IMR-90 (cell line): ENCODE measurements at regions not wholly inside any gene's neighbourhood (a gene's known extent, or its start where the extent isn't known, plus 50 kb on each side); places are given as distances from the start of the nearest gene placed in this dataset.

Source experiments
- ATAC-seq: fragments of 200-7000 bp; cut with Tn5 transposase; 2 replicates; pipeline ENCODE4 v1.9.1; 2020; ENCODE audit warnings: low read depth, mild to moderate bottlenecking, moderate library complexity
- BruUV-seq: library from RNA; stranded (reverse); fragments of 400-500 nt; replicated peaks from 2 replicates; lab custom pipeline; 2021; lab: Mats Ljungman, UMichigan
- CTCF ChIA-PET: fragments of 300-600 bp; formaldehyde crosslinking; extraction: SDS; loops from one replicate; lab custom pipeline; 2021; ENCODE audit warnings: antibody characterized with exemption; lab: Yijun Ruan, JAX
- POLR2A ChIA-PET: fragments of 300-600 bp; sonication (Branson Sonifier 250); formaldehyde crosslinking; loops from one replicate; lab custom pipeline; 2022; ENCODE audit warnings: antibody characterized with exemption; ENCODE audit not compliant: unreplicated experiment; lab: Charles Lee
- DNase-seq: peaks from one replicate; pipeline ENCODE4 v3.0.0; 2013
- H2AFZ ChIP-seq: replicated peaks from 2 replicates; pipeline ENCODE3; 2013; ENCODE audit warnings: low read length, mild to moderate bottlenecking; ENCODE audit not compliant: poor library complexity
- H2AK5ac ChIP-seq: 2 replicates; pipeline ENCODE4 v1.6.1; 2013; ENCODE audit warnings: low read depth, low read length, inconsistent platforms
- H2AK9ac ChIP-seq: replicated peaks from 2 replicates; pipeline ENCODE3; 2013; ENCODE audit warnings: mild to moderate bottlenecking, low read depth, low read length, moderate library complexity; ENCODE audit not compliant: poor library complexity
- H2BK120ac ChIP-seq: 2 replicates; pipeline ENCODE4 v1.6.1; 2013; ENCODE audit warnings: low read depth, low read length, inconsistent platforms
- H2BK15ac ChIP-seq: 3 replicates; pipeline ENCODE4 v1.6.1; 2013; ENCODE audit warnings: low read depth, low read length, inconsistent platforms
- H2BK20ac ChIP-seq: 2 replicates; pipeline ENCODE4 v1.6.1; 2013; ENCODE audit warnings: low read depth, mild to moderate bottlenecking, inconsistent platforms, low read length, moderate library complexity
- H2BK5ac ChIP-seq: 2 replicates; pipeline ENCODE4 v1.6.1; 2013; ENCODE audit warnings: mild to moderate bottlenecking, low read depth, low read length, inconsistent platforms; ENCODE audit not compliant: poor library complexity, severe bottlenecking
- H3K14ac ChIP-seq: replicated peaks from 2 replicates; pipeline ENCODE4 v1.6.1; 2013; ENCODE audit warnings: low read depth, low read length, inconsistent platforms
- H3K18ac ChIP-seq: 2 replicates; pipeline ENCODE4 v1.6.1; 2013; ENCODE audit warnings: low read depth, low read length, control low read depth
- H3K23ac ChIP-seq: 2 replicates; pipeline ENCODE4 v1.6.1; 2013; ENCODE audit warnings: low read depth, low read length, inconsistent platforms
- H3K27ac ChIP-seq: 2 replicates; pipeline ENCODE4 v1.5.1; 2013; ENCODE audit warnings: mild to moderate bottlenecking, control low read depth, low read length; ENCODE audit not compliant: insufficient read depth
- H3K27me3 ChIP-seq: 2 replicates; pipeline ENCODE4 v1.6.1; 2013; ENCODE audit warnings: low read length; ENCODE audit not compliant: control insufficient read depth, insufficient read depth
- H3K36me3 ChIP-seq: 2 replicates; pipeline ENCODE4 v1.6.1; 2013; ENCODE audit warnings: low read length, mixed read lengths; ENCODE audit not compliant: control insufficient read depth, insufficient read depth
- H3K4ac ChIP-seq: 2 replicates; pipeline ENCODE4 v1.6.1; 2013; ENCODE audit warnings: low read depth, low read length, inconsistent platforms
- H3K4me1 ChIP-seq: 2 replicates; pipeline ENCODE4 v1.6.1; 2013; ENCODE audit warnings: low read length, mixed read lengths; ENCODE audit not compliant: control insufficient read depth, insufficient read depth
- H3K4me2 ChIP-seq: 2 replicates; pipeline ENCODE4 v1.6.1; 2013; ENCODE audit warnings: low read depth, mild to moderate bottlenecking, control low read depth, low read length, moderate library complexity
- H3K4me3 ChIP-seq: 2 replicates; pipeline ENCODE4 v1.5.1; 2013; ENCODE audit warnings: low read depth, mild to moderate bottlenecking, control low read depth, low read length, moderate library complexity; ENCODE audit not compliant: insufficient read depth
- H3K56ac ChIP-seq: 2 replicates; pipeline ENCODE4 v1.6.1; 2013; ENCODE audit warnings: low read length, inconsistent platforms; ENCODE audit not compliant: insufficient read depth; ENCODE audit errors: extremely low read depth
- H3K79me1 ChIP-seq, 2 experiments: 2 replicates each; pipeline ENCODE4 v1.6.1; 2013; ENCODE audit warnings: low read length in 2 of 2, inconsistent platforms in 1 of 2, low read depth in 1 of 2
- H3K9ac ChIP-seq: 2 replicates; pipeline ENCODE4 v1.6.1; 2013; ENCODE audit warnings: low read depth, low read length, control low read depth
- H3K9me1 ChIP-seq: 2 replicates; pipeline ENCODE4 v1.6.1; 2013; ENCODE audit warnings: low read length, inconsistent platforms; ENCODE audit not compliant: insufficient read depth
- H3K9me3 ChIP-seq: 2 replicates; pipeline ENCODE4 v1.6.1; 2013; ENCODE audit warnings: low read length; ENCODE audit not compliant: control insufficient read depth, insufficient read depth
- H4K20me1 ChIP-seq: 2 replicates; pipeline ENCODE4 v1.6.1; 2013; ENCODE audit warnings: low read length, inconsistent platforms; ENCODE audit not compliant: insufficient read depth
- H4K5ac ChIP-seq: 2 replicates; pipeline ENCODE4 v1.6.1; 2013; ENCODE audit warnings: mild to moderate bottlenecking, low read depth, low read length, control low read depth
- H4K8ac ChIP-seq, 2 experiments: 2 replicates each; pipeline ENCODE4 v1.6.1; 2013; ENCODE audit warnings: low read depth in 2 of 2, low read length in 2 of 2, control low read depth in 1 of 2, inconsistent platforms in 1 of 2
- H4K91ac ChIP-seq: 2 replicates; pipeline ENCODE4 v1.6.1; 2013; ENCODE audit warnings: low read depth, low read length, inconsistent platforms; ENCODE audit not compliant: insufficient read depth
- BHLHE40 ChIP-seq: fragments of 150-350 bp; IDR thresholded peaks from 2 replicates; pipeline ENCODE4 v1.6.1; 2016; ENCODE audit warnings: mild to moderate bottlenecking, low read depth, low read length
- ELK1 ChIP-seq: fragments of 150-350 bp; IDR thresholded peaks from 2 replicates; pipeline ENCODE4 v1.6.1; 2016; ENCODE audit warnings: low read depth, mild to moderate bottlenecking, low read length, moderate library complexity, borderline replicate concordance
- NFE2L2 ChIP-seq: fragments of 150-350 bp; IDR thresholded peaks from 2 replicates; pipeline ENCODE4 v1.6.1; 2016; ENCODE audit warnings: low read depth, mild to moderate bottlenecking, low read length
- POLR2A ChIP-seq: IDR thresholded peaks from 2 replicates; pipeline ENCODE4 v1.6.1; 2012; ENCODE audit warnings: mild to moderate bottlenecking, low read depth, low read length
- RAD21 ChIP-seq: IDR thresholded peaks from 2 replicates; pipeline ENCODE4 v1.6.1; 2012; ENCODE audit warnings: low read length, improper control_type of control experiment
- SMC3 ChIP-seq: fragments of 150-350 bp; IDR thresholded peaks from 2 replicates; pipeline ENCODE4 v1.6.1; 2016; ENCODE audit warnings: low read depth, mild to moderate bottlenecking, antibody characterized with exemption, low read length, moderate library complexity
- USF2 ChIP-seq: fragments of 150-350 bp; IDR thresholded peaks from 2 replicates; pipeline ENCODE4 v1.6.1; 2017; ENCODE audit warnings: mild to moderate bottlenecking, antibody characterized with exemption, low read length, low read depth
- whole genome bisulfite sequencing, 2 experiments: methylation state at CpG; one replicate each; pipeline versions ENCODE4 v1.1.5 to v1.1.7; 2013; ENCODE audit warnings: missing lambda C conversion rate in 2 of 2; ENCODE audit not compliant: insufficient read length in 1 of 2; ENCODE audit errors: extremely low coverage in 2 of 2; 5-methylcytosine and 5-hydroxymethylcytosine counted together
- dilution Hi-C: fragments of 300-500 bp; cut with HindIII; formaldehyde crosslinking; loops from one replicate; pipeline ENCODE4 v1.14.3; 2018; ENCODE audit warnings: low sequenced_read_pairs; ENCODE audit not compliant: unreplicated experiment
- in situ Hi-C: fragments of 300-500 bp; cut with MboI; formaldehyde crosslinking; loops from 3 replicates; pipeline ENCODE4 v1.14.3; 2019; ENCODE audit warnings: low sequenced_read_pairs, inconsistent platforms, mixed read lengths
- intact Hi-C: fragments of 100-400 bp; cut with micrococcal nuclease; formaldehyde crosslinking; loops from 2 replicates; pipeline ENCODE4 v1.10.0; 2022

- TF ChIP-seq RAD21, result no peak
- no peak for TF ChIP-seq ELK1
- TF ChIP-seq BHLHE40, result no peak
- no peak for TF ChIP-seq NFE2L2
- TF ChIP-seq USF2, result no peak
- TF ChIP-seq SMC3, result no peak
- TF ChIP-seq POLR2A, result no peak
- in situ Hi-C loops, result no loop called here
- Histone ChIP-seq H3K4ac (no peak overlapping the region), H3K36me3 (no peaks in the 10 kb centered on the region), H4K8ac (no peak overlapping the region), H3K18ac (no peak overlapping the region), H3K27me3 (no peaks in the 10 kb centered on the region), H2BK20ac (no peak overlapping the region), H3K14ac (no peak overlapping the region), H3K56ac (no peak overlapping the region), H4K5ac (no peak overlapping the region), H3K23ac (no peak overlapping the region), H3K79me1 (no peaks in the 10 kb centered on the region), H2AK5ac (no peak overlapping the region), H3K9ac (no peak overlapping the region), H3K4me2 (no peak overlapping the region), H2BK15ac (no peak overlapping the region), H4K20me1 (no peaks in the 10 kb centered on the region), H3K9me1 (no peaks in the 10 kb centered on the region), H3K4me3 (no peak overlapping the region), H3K4me1 (no peaks in the 10 kb centered on the region; the same call in 1 of the 2 replicates), H4K91ac (no peak overlapping the region), H2BK120ac (no peak overlapping the region), H3K27ac (no peak overlapping the region), H3K9me3 (peaks cover 6% of the 10 kb centered on the region; the same call in 1 of the 2 replicates), H2BK5ac (no peak overlapping the region), H2AFZ (no peak overlapping the region), H2AK9ac (no peak overlapping the region)
- no peak for DNase-seq
- no peak for ATAC-seq
- no TSS peak for BruUV-seq
- CTCF ChIA-PET, result no interaction called here
- intact Hi-C loops, result no loop called here
- WGBS, 2 experiments, result no CpG with 5 or more reads among the region's 1 CpG
- dilution Hi-C loops, result no loop called here
- POLR2A ChIA-PET, result no interaction called here
Observed at GRCh38 chr6:142534076-142534475, 232.3 kb downstream of the ADGRG6 start.
